H1 (cell line): ENCODE measurements at regions not wholly inside any gene's neighbourhood (a gene's known extent, or its start where the extent isn't known, plus 50 kb on each side); places are given as distances from the start of the nearest gene placed in this dataset.

Experiments used
- PHF8 ChIP-seq: fragments of 200-600 bp; sonication (generic); conservative IDR thresholded peaks from 2 replicates; pipeline ENCODE4 v1.7.1; 2012; ENCODE audit warnings: low read depth, mild to moderate bottlenecking, inconsistent platforms, low read length, moderate library complexity

DNA sequence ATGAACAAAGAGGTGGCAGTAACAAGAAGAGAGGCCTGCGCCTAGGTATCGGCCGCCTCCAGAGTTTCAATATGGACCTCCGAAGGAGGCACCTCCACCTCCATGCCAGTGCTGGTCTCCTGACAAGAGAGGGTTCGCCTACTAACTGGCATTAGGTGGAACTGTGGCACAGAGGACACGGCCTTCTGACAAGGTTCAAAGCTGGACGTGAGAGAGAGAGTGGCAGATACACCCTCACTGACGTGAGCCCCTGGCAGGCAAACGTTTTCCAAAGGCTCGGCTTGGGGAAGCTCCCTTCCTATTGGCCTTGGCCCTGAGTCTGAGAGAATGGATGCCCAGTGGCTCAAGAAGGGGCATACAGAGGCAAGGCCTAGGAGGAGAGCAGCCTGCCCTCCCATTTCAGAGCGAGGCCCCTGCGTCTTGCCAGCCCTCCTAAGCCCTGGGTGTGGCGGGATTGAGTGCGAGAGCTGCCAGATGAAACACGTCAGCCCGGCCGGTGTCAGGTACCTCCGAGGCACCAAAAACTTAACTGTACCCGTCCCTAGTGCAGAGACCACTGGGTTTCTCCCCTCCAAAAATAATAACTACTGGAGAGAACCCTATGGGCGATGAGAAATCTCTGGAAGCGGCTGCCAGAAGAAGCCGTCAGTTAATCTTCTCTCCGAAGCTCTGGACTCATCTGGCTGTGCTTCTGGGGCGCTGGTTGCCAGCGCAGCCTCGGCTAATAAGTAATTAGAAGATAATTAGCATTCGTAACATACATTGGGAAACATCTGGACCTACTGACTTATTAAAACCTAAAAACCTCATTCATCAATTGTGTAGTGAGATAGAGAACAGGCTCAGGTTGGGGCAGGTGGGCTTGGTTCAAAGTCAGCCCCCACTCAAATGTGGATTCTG is 283.6 kb downstream of the NPHP4 start (continued):
- TF ChIP-seq PHF8 = no peak
